MCF 10A (cell line): ENCODE measurements at regions not wholly inside any gene's neighbourhood (a gene's known extent, or its start where the extent isn't known, plus 50 kb on each side); places are given as distances from the start of the nearest gene placed in this dataset.

Source experiments
- BruUV-seq: library from RNA; stranded (reverse); fragments of 400-500 nt; replicated peaks from 2 replicates; lab custom pipeline; 2021; lab: Mats Ljungman, UMichigan
- CTCF ChIA-PET: fragments of 300-600 bp; sonication (Branson Sonifier 250); formaldehyde crosslinking; extraction: SDS; loops from one replicate; lab custom pipeline; 2021; ENCODE audit warnings: antibody characterized with exemption, inconsistent platforms; lab: Yijun Ruan, JAX
- POLR2A ChIA-PET: fragments of 300-600, 350-650 bp; sonication (Branson Sonifier 250); formaldehyde crosslinking; extraction: SDS; loops from one replicate; lab custom pipeline; 2020; ENCODE audit warnings: antibody characterized with exemption, inconsistent platforms; lab: Yijun Ruan, JAX
- DNase-seq: peaks from one replicate; pipeline ENCODE4 v3.0.0-alpha.2; 2018; ENCODE audit not compliant: unreplicated experiment
- H3K27ac Mint-ChIP-seq: one replicate; pipeline ENCODE4 v1.8.0; 2022; ENCODE audit warnings: mild to moderate bottlenecking, low read depth, mixed read lengths; ENCODE audit not compliant: unreplicated experiment
- H3K27me3 Mint-ChIP-seq: one replicate; pipeline ENCODE4 v1.8.0; 2022; ENCODE audit warnings: mixed read lengths; ENCODE audit not compliant: insufficient read depth, unreplicated experiment
- H3K36me3 Mint-ChIP-seq: one replicate; pipeline ENCODE4 v1.8.0; 2022; ENCODE audit warnings: mild to moderate bottlenecking, moderate library complexity, mixed read lengths; ENCODE audit not compliant: insufficient read depth, unreplicated experiment
- H3K4me1 Mint-ChIP-seq: one replicate; pipeline ENCODE4 v1.8.0; 2022; ENCODE audit warnings: mixed read lengths; ENCODE audit not compliant: insufficient read depth, unreplicated experiment
- H3K4me3 Mint-ChIP-seq: one replicate; pipeline ENCODE4 v1.8.0; 2022; ENCODE audit warnings: mild to moderate bottlenecking, moderate library complexity, mixed read lengths; ENCODE audit not compliant: unreplicated experiment
- H3K9me3 Mint-ChIP-seq: one replicate; pipeline ENCODE4 v1.8.0; 2022; ENCODE audit warnings: mixed read lengths; ENCODE audit not compliant: unreplicated experiment
- intact Hi-C: fragments of 100-400 bp; cut with micrococcal nuclease; formaldehyde crosslinking; loops from 2 replicates; pipeline ENCODE4 v1.14.1; 2022
- TF ChIP-seq, protein P1 (sequence below): fragments of 200-600 bp; IDR thresholded peaks from one replicate; pipeline ENCODE4 v1.8.0; 2022; ENCODE audit warnings: antibody characterized with exemption, mild to moderate bottlenecking; ENCODE audit not compliant: unreplicated experiment

DNA sequence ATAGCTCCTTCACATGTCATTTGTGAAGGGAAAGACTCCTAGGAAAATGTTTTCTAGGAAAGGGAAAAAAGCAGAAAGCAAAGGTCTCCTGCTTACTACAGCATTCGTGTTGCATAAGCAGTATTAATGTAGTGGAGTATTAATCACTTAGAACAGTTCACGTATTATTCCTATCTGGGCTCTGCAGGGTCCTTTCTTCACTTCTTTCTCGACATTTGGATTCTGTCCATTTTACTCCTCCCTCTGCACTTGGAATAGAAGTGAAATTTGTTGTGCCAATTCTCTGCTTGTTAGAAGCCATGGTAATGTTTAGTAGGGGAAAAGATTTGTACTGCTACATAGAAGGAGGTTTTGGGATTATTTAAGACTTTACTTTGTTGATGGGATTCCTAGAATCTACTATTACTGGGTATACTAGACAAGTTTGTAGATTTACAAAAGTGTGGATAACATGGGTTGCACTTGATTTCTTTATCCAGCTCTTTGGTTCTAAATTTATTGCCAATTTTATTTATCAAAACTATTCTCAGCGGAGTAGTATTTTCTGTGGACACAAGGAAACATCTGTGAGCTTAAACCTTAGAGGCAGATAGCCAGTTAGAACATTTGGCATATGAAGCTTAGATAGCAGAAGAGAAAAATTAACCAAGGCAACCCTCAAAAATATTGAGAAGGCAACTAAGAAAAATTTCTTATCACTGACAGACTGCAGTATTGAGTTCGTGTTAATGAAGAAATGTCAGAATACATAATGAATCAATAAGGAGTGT, 108.4 kb upstream of the ESR1 start:
- no TSS peak for BruUV-seq
- H3K9me3 Mint-ChIP-seq, result no peaks in the 10 kb centered on the region
- H3K36me3 Mint-ChIP-seq, result no peaks in the 10 kb centered on the region
- intact Hi-C loops, result loop anchor here (10.0 kb wide), 1 partner anchor 656 kb away; no protein-coding TSS in a partner anchor
- no peak overlapping the region for H3K27ac Mint-ChIP-seq
- DNase-seq, result no peak
- no peak overlapping the region for H3K4me3 Mint-ChIP-seq
- ChIA-PET POLR2A (interaction anchor here (0.6 to 1.2 kb wide), 2 partner anchors 110 to 411 kb away, joined by 3 to 4 read pairs; no protein-coding TSS in a partner anchor), CTCF (interaction anchor here (0.7 kb wide), 1 partner anchor 58 kb away, joined by 3 read pairs; no protein-coding TSS in a partner anchor)
- no peaks in the 10 kb centered on the region for H3K4me1 Mint-ChIP-seq
- H3K27me3 Mint-ChIP-seq, result no peaks in the 10 kb centered on the region
- TF ChIP-seq, protein P1, sequence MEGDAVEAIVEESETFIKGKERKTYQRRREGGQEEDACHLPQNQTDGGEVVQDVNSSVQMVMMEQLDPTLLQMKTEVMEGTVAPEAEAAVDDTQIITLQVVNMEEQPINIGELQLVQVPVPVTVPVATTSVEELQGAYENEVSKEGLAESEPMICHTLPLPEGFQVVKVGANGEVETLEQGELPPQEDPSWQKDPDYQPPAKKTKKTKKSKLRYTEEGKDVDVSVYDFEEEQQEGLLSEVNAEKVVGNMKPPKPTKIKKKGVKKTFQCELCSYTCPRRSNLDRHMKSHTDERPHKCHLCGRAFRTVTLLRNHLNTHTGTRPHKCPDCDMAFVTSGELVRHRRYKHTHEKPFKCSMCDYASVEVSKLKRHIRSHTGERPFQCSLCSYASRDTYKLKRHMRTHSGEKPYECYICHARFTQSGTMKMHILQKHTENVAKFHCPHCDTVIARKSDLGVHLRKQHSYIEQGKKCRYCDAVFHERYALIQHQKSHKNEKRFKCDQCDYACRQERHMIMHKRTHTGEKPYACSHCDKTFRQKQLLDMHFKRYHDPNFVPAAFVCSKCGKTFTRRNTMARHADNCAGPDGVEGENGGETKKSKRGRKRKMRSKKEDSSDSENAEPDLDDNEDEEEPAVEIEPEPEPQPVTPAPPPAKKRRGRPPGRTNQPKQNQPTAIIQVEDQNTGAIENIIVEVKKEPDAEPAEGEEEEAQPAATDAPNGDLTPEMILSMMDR, result no peak

DNA sequence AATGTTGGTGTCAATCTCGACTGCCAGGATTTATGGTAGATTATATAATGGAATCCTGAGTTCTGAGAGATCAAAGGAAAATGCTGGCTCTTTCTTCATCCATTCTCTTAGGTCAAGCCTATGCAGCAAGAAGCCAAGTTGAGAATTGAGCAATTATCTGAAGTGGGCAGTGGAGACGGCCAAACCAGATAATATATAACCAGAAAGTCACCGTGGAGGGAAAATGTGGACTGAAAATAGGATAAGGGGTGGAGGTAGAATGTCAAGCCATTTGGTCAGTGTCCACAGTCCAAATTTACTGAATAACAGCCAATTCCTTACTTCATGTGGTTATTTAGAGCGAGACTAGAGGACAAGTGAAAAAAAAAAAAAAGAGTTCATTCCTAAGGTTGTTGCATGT, 107.8 kb upstream of the ESR1 start:
- H3K4me1 Mint-ChIP-seq, result no peaks in the 10 kb centered on the region
- intact Hi-C loops, result loop anchor here (10.0 kb wide), 1 partner anchor 655 kb away; no protein-coding TSS in a partner anchor
- H3K27ac Mint-ChIP-seq, result no peak overlapping the region
- POLR2A ChIA-PET, result interaction anchor here (1.2 kb wide), 1 partner anchor 111 kb away, joined by 3 read pairs; no protein-coding TSS in a partner anchor
- TF ChIP-seq, protein P1, result no peak
- no peak for DNase-seq
- no TSS peak for BruUV-seq
- no peaks in the 10 kb centered on the region for H3K9me3 Mint-ChIP-seq
- CTCF ChIA-PET, result no interaction called here
- H3K27me3 Mint-ChIP-seq, result no peaks in the 10 kb centered on the region
- H3K36me3 Mint-ChIP-seq, result no peaks in the 10 kb centered on the region
- H3K4me3 Mint-ChIP-seq, result no peak overlapping the region

GRCh38 chr6:151701911-151702562, 105.4 kb upstream of the ESR1 start:
- Mint-ChIP-seq H3K36me3 (no peaks in the 10 kb centered on the region), H3K4me3 (no peak overlapping the region)
- no TSS peak for BruUV-seq

More at GRCh38 chr6:151701911-151702562, 105.4 kb upstream of the ESR1 start:
- Mint-ChIP-seq H3K27ac (no peak overlapping the region), H3K4me1 (no peaks in the 10 kb centered on the region), H3K9me3 (no peaks in the 10 kb centered on the region), H3K27me3 (no peaks in the 10 kb centered on the region)
- no peak for DNase-seq
- intact Hi-C loops, result no loop called here
- CTCF ChIA-PET, result interaction anchor here (0.5 kb wide), 1 partner anchor 429 kb away, joined by 3 read pairs; no protein-coding TSS in a partner anchor
- POLR2A ChIA-PET, result interaction anchor here (0.6 to 0.9 kb wide), 2 partner anchors 11 to 12 kb away, joined by 3 read pairs; no protein-coding TSS in a partner anchor
- TF ChIP-seq, protein P1, result no peak
